CD4-positive, alpha-beta T cell treated with Interferon gamma for 1 hour (primary cell): ENCODE measurements at regions not wholly inside any gene's neighbourhood (a gene's known extent, or its start where the extent isn't known, plus 50 kb on each side); places are given as distances from the start of the nearest gene placed in this dataset.
"Not testable (repeated sequence)": the region's sequence is repeated elsewhere in the genome, so short reads cannot be mapped to it uniquely, and the experiment has no call there.

Source experiments
- DNase-seq: peaks from one replicate; pipeline ENCODE4 v3.0.0-alpha.2; 2020

- DNase-seq: no peak
Measured at GRCh38 chr5:174900240-174900865, 176.0 kb downstream of the MSX2 start.

- DNase-seq: no peak
Measured at GRCh38 chr5:174897281-174897950, 173.0 kb downstream of the MSX2 start.

DNA sequence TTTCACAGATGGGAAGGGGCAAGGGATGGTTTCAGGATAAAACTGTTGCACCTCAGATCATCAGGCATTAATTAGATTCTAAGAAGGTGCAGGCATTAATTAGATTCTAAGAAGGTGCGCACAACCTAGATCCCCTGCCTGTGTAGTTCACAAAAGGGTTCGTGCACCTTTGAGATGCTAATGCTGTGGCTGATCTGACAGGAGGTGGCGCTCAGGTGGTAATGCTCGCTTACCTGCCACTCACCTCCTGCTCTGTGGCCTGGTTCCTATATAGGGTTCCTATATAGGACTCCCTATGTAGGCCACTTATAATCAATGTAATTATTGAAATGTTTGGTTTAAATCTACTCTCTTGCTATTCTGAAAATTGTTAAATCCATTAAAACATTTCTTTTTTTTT, 171.0 kb downstream of the MSX2 start:
- DNase-seq: no peak

DNA sequence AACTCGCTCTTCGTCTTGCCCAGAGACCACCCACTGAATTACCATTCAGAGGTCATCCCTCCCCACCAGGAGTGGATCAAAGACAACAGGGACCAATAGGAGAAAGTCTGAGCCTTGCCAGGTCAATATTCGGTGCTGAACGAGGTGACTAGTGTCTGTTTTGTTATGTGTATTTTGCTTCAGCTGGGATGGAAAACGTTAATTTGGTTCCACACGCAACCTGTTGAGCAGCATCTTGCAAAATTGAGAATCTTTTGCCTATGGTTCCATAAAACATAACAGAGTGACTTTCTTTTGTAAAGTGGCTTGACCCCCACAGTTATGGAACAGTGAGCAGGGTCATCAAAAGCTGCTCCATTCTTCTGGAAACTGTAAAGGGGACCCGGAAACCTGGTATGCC, 168.4 kb downstream of the MSX2 start:
- no peak for DNase-seq

- not testable (repeated sequence) for DNase-seq
Measured at GRCh38 chr5:174880412-174881200, 156.2 kb downstream of the MSX2 start.

- no peak for DNase-seq
Measured at GRCh38 chr5:174877987-174878386, 153.6 kb downstream of the MSX2 start.

DNA sequence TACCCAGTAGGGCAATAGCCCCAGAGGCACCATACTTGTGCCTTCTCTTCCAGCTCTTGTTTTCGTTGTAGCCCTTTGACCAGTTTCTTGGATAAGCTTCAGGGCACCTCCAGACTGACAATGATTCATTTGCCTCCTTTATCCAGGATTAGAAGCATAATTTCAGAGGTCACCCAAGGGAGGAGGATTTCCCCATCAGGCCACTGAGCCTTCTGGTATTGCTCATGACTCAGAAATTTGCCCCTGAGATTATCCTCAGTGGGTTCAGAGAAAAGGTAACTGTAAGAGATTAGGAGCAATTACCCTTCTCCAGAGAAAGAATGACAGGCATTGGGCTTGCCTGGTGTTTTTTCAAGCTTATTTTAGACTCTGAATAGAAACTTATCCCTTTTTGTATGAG, 147.9 kb downstream of the MSX2 start:
- DNase-seq: no peak

- no peak for DNase-seq
Measured at GRCh38 chr5:174852143-174852542, 127.8 kb downstream of the MSX2 start.

- no peak for DNase-seq
Measured at GRCh38 chr5:174850565-174851169, 126.3 kb downstream of the MSX2 start.

- no peak for DNase-seq
Measured at GRCh38 chr5:174849426-174849825, 125.0 kb downstream of the MSX2 start.

- DNase-seq: no peak
Measured at GRCh38 chr5:174844971-174845370, 120.6 kb downstream of the MSX2 start.

- no peak for DNase-seq
Measured at GRCh38 chr5:174843263-174844250, 119.2 kb downstream of the MSX2 start.

GRCh38 chr5:174840435-174840834, 116.1 kb downstream of the MSX2 start:
- DNase-seq: no peak

DNA sequence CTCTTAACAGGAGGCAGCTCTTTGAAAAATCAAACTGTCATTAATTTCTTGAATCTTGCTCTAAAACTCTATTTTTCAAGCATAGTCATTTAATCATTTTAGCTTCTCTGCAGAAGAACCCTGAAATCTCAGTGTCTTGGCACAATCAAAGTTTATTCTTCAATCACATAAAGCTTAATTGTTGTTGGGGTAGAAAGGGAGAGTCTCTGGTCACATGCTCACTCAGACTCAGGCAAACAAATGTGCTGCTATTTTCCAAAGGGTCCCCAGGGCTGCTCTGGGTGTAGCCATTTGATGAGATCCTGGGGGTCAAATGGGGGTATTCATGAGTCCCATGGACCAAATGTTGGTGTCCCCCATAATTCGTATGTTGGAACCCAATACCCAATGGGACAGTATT, 114.8 kb downstream of the MSX2 start:
- DNase-seq: no peak

DNA sequence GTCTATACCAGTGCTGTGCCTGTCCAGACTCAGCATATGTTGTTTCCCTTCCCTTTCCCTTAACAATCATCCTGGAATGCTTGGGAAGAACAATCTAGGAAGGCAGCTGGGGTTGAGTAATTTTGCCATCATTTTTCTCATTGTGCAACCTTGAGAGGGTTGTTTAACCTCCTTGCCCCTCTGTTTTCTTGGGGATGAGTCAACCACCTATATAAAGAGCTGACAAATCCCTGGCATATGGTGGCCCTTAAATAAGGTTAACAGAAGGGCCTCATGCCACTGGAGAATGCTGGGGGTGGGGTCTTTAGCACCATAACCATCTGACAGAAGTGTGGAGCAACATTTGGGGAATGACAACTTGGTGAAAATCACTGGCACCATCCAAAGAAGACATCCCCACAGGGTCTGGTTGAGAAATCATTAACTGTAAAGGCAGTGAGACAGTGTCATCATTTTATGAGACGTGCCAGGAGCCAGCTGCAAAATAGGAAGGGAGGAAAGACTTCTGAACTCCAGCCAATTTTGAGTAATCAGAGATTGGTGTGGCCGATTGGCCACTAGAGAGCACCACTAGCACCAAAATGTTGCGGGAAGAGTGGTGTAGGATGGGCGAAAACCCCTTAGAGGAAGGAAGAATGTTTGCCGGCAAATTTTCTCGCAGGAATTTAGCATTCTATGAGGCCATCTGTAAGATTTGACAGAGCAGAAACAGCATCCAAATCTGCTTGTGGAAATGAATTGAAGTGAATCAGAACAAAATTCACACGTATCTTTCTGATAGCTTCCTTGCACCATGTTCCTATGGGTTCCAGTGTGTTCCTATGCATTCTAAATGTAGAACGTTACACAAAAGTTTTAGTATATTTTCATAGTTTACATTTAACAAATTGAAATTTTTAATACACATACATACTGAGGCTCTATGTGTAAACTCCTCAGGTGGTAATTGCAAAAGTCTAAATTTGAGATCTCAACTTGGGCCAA, 113.8 kb downstream of the MSX2 start:
- no peak for DNase-seq

GRCh38 chr5:174834081-174834480, 109.7 kb downstream of the MSX2 start:
- DNase-seq: no peak

DNA sequence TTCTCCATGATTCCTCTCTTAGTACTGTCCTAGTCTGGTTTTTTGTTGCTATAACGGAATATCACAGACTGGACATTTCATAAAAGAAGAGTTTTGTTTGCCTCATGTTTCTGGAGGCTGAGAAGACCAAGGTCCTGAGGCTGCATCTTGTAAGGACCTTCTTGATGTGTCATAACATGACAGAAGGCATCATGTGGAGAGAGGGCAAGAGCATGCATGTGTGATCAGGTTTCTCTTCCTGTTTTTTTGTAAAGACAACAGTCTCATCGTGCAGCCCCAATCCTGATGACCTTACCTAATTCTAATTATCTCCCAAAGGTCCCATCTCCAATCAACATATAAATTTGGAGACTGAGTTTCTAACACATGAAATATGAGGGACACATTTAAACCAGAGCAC, 108.4 kb downstream of the MSX2 start:
- DNase-seq: no peak

- DNase-seq: no peak
Measured at GRCh38 chr5:174832025-174832424, 107.6 kb downstream of the MSX2 start.

DNA sequence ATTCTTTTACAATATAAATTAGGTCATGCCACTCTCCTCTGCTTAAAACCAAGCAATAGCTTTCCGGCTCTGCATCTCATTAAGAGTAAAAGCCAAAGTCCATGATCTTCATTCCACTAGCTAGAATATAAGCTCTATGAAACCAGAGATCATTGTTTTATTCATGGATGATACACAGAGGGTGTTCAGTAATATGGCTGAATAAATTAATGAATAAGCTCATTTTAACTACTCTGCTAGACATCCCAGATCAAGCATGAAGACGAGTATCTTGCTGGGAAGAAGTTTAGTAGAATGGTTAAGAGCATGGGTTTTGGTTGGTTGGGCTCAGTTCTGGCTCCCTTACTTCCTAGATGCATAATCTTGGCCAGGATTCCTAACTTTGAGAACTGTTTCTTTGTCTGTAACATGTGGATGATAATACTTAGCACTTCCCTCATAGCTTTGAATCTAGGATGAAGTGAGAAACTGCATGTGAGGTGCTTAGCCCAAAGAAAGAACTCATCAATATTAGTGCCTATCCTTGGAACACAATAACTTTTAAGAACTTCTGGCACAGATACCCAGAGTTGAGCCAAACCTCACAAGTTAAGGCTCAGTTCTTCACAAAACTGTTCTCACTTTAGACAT, 106.8 kb downstream of the MSX2 start:
- no peak for DNase-seq

GRCh38 chr5:174829511-174829864, 105.1 kb downstream of the MSX2 start:
- no peak for DNase-seq
